Panc1 (cell line): ENCODE measurements at regions not wholly inside any gene's neighbourhood (a gene's known extent, or its start where the extent isn't known, plus 50 kb on each side); places are given as distances from the start of the nearest gene placed in this dataset.
A peak's percentile ranks its signal among the peaks of the same experiment; 100 is the strongest.

Experiments
- ATAC-seq: fragments of 200-7000 bp; cut with Tn5 transposase; 2 replicates; pipeline ENCODE4 v1.9.1; 2020; ENCODE audit warnings: mild to moderate bottlenecking, moderate library complexity
- BruUV-seq: library from RNA; stranded (reverse); fragments of 400-500 nt; replicated peaks from 2 replicates; lab custom pipeline; 2021; lab: Mats Ljungman, UMichigan
- CTCF ChIA-PET: fragments of 300-600 bp; sonication (Branson Sonifier 250); formaldehyde crosslinking; loops from one replicate; lab custom pipeline; 2022; ENCODE audit warnings: antibody characterized with exemption; lab: Charles Lee
- POLR2A ChIA-PET: fragments of 300-600 bp; sonication (Branson Sonifier 250); formaldehyde crosslinking; loops from one replicate; lab custom pipeline; 2022; ENCODE audit warnings: antibody characterized with exemption; lab: Charles Lee
- DNase-seq: peaks from one replicate; pipeline ENCODE4 v3.0.0-alpha.2; 2010; ENCODE audit warnings: low read depth, low spot score
- H3K27ac ChIP-seq: 2 replicates; pipeline ENCODE4 v1.5.1; 2011; ENCODE audit warnings: mild to moderate bottlenecking, low read length, inconsistent platforms
- H3K27me3 ChIP-seq: fragments of 200-500 bp; sonication (Bioruptor generic); 2 replicates; pipeline ENCODE4 v1.6.0; 2014; ENCODE audit warnings: low read length, inconsistent platforms; ENCODE audit not compliant: control insufficient read depth, insufficient read depth
- H3K36me3 ChIP-seq: fragments of 200-500 bp; sonication (Bioruptor generic); 2 replicates; pipeline ENCODE4 v1.5.1; 2014; ENCODE audit warnings: inconsistent platforms, mild to moderate bottlenecking, low read length, moderate library complexity; ENCODE audit not compliant: control insufficient read depth, insufficient read depth
- H3K4me1 ChIP-seq: 2 replicates; pipeline ENCODE4 v1.5.1; 2011; ENCODE audit warnings: inconsistent platforms, mild to moderate bottlenecking, low read length, moderate library complexity; ENCODE audit not compliant: control insufficient read depth, insufficient read depth
- H3K4me3 ChIP-seq, 2 experiments: 2 replicates each; pipeline ENCODE4 v1.5.1; 2011 to 2012; ENCODE audit warnings: low read depth in 2 of 2, low read length in 2 of 2, mild to moderate bottlenecking in 2 of 2, inconsistent platforms in 1 of 2, moderate library complexity in 1 of 2
- H3K9me3 ChIP-seq: fragments of 200-500 bp; sonication (Bioruptor generic); 2 replicates; pipeline ENCODE4 v1.5.1; 2014; ENCODE audit warnings: low read depth, mild to moderate bottlenecking, inconsistent platforms, low read length, moderate library complexity; ENCODE audit not compliant: control insufficient read depth, insufficient read depth
- CTCF ChIP-seq: fragments of 450-650 bp; IDR thresholded peaks from 2 replicates; pipeline ENCODE4 v1.5.1; 2017; ENCODE audit warnings: mild to moderate bottlenecking
- POLR2AphosphoS5 ChIP-seq: IDR thresholded peaks from 2 replicates; pipeline ENCODE4 v1.6.1; 2012; ENCODE audit warnings: mild to moderate bottlenecking, low read depth, low read length, moderate library complexity
- REST ChIP-seq, 2 experiments: IDR thresholded peaks; 2 replicates each; pipeline ENCODE4 v1.6.1; 2011 to 2012; ENCODE audit warnings: low read depth in 2 of 2, control low read depth in 1 of 2, low read length in 1 of 2, mild to moderate bottlenecking in 1 of 2, moderate library complexity in 1 of 2; ENCODE audit not compliant: insufficient read depth in 1 of 2
- SIN3A ChIP-seq: IDR thresholded peaks from 2 replicates; pipeline ENCODE4 v1.6.1; 2012; ENCODE audit warnings: low read depth, mild to moderate bottlenecking, low read length, moderate library complexity, borderline replicate concordance; ENCODE audit not compliant: insufficient read depth
- TCF7L2 ChIP-seq: IDR thresholded peaks from 2 replicates; pipeline ENCODE4 v1.6.1; 2011; ENCODE audit warnings: mild to moderate bottlenecking, low read depth, low read length, inconsistent platforms
- in situ Hi-C: cut with HindIII; loops from 2 replicates; pipeline ENCODE4 v1.10.0; 2016; ENCODE audit warnings: low sequenced_read_pairs, low pct_unique_long_range_greater_than_20kb
- intact Hi-C: fragments of 100-400 bp; cut with micrococcal nuclease; formaldehyde crosslinking; loops from one replicate; pipeline ENCODE4 v1.10.0; 2022; ENCODE audit not compliant: unreplicated experiment

GRCh38 chr3:18758047-18758704, 333.0 kb upstream of the SATB1 start:
- peak; percentile 20 for DNase-seq
- Histone ChIP-seq H3K4me3 (no peak overlapping the region), H3K27ac (no peak overlapping the region), H3K27me3 (no peaks in the 10 kb centered on the region; the same call in 1 of the 2 replicates), H3K36me3 (no peaks in the 10 kb centered on the region), H3K9me3 (no peaks in the 10 kb centered on the region), H3K4me1 (no peaks in the 10 kb centered on the region)
- POLR2A ChIA-PET = no interaction called here
- intact Hi-C loops (no loop called here), in situ Hi-C loops (no loop called here)
- ATAC-seq = no peak
- CTCF ChIA-PET = no interaction called here
- TF ChIP-seq SIN3A = no peak
- no peak for TF ChIP-seq TCF7L2
- peak; percentile 45; the same call in 1 of the 2 replicates for TF ChIP-seq CTCF
- no peak for TF ChIP-seq POLR2AphosphoS5
- no peak for TF ChIP-seq REST (IDR thresholded peaks at IDR 0.05; ENCODE audit: insufficient read depth in 1 of 2, low read depth in 2 of 2, low read length in 1 of 2)
- no TSS peak for BruUV-seq

GRCh38 chr3:18757476-18757875, 332.3 kb upstream of the SATB1 start:
- ATAC-seq (no peak), DNase-seq (no peak)
- BruUV-seq = no TSS peak
- no peak for TF ChIP-seq SIN3A
- no peak for TF ChIP-seq POLR2AphosphoS5
- TF ChIP-seq TCF7L2 = no peak
- no peak for TF ChIP-seq CTCF
- no peak for TF ChIP-seq REST (IDR thresholded peaks at IDR 0.05; ENCODE audit: insufficient read depth in 1 of 2, low read depth in 2 of 2, low read length in 1 of 2)
- no peaks in the 10 kb centered on the region for H3K4me1 ChIP-seq
- no peaks in the 10 kb centered on the region for H3K36me3 ChIP-seq
- no peaks in the 10 kb centered on the region for H3K9me3 ChIP-seq
- ChIA-PET CTCF (no interaction called here), POLR2A (no interaction called here)
- intact Hi-C loops = no loop called here
- in situ Hi-C loops = no loop called here
- H3K4me3 ChIP-seq = no peak overlapping the region
- no peak overlapping the region for H3K27ac ChIP-seq
- H3K27me3 ChIP-seq = no peaks in the 10 kb centered on the region; the same call in 1 of the 2 replicates
